ENCODE measurements at regions not wholly inside any gene's neighbourhood (a gene's known extent, or its start where the extent isn't known, plus 50 kb on each side); places are given as distances from the start of the nearest gene placed in this dataset.

- no peak overlapping the region for H3K4me3 Mint-ChIP-seq
- no peaks in the 10 kb centered on the region for H3K4me1 Mint-ChIP-seq (ENCODE audit: low read depth)
- peaks cover 25% of the 10 kb centered on the region for H3K27me3 Mint-ChIP-seq (ENCODE audit: low read depth)
- H3K36me3 Mint-ChIP-seq (ENCODE audit: low read depth): no peaks in the 10 kb centered on the region
- no peak overlapping the region for H3K27ac Mint-ChIP-seq
- no peaks in the 10 kb centered on the region for H3K9me3 Mint-ChIP-seq
- no peak for DNase-seq (ENCODE audit: low spot score)
Observed at GRCh38 chr10:3525832-3526449, 259.1 kb downstream of the KLF6 start.

- no peak for DNase-seq (ENCODE audit: low spot score)
- Mint-ChIP-seq H3K27ac (no peak overlapping the region), H3K4me3 (no peak overlapping the region), H3K27me3 (ENCODE audit: low read depth) (peaks cover 22% of the 10 kb centered on the region), H3K9me3 (no peaks in the 10 kb centered on the region), H3K4me1 (ENCODE audit: low read depth) (no peaks in the 10 kb centered on the region), H3K36me3 (ENCODE audit: low read depth) (no peaks in the 10 kb centered on the region)
Observed at GRCh38 chr10:3524086-3524960, 260.7 kb downstream of the KLF6 start.

- H3K9me3 Mint-ChIP-seq: no peaks in the 10 kb centered on the region
- no peaks in the 10 kb centered on the region for H3K36me3 Mint-ChIP-seq (ENCODE audit: low read depth)
- H3K4me1 Mint-ChIP-seq (ENCODE audit: low read depth): no peaks in the 10 kb centered on the region
- H3K27me3 Mint-ChIP-seq (ENCODE audit: low read depth): peaks cover 25% of the 10 kb centered on the region
- no peak overlapping the region for H3K27ac Mint-ChIP-seq
- no peak overlapping the region for H3K4me3 Mint-ChIP-seq
- DNase-seq (ENCODE audit: low spot score): no peak
Observed at GRCh38 chr10:3523309-3524050, 261.5 kb downstream of the KLF6 start.

GRCh38 chr10:3516923-3517255 is 268.1 kb downstream of the KLF6 start:
- Mint-ChIP-seq H3K36me3 (ENCODE audit: low read depth) (no peaks in the 10 kb centered on the region), H3K27me3 (ENCODE audit: low read depth) (peaks cover 3% of the 10 kb centered on the region), H3K4me3 (no peak overlapping the region), H3K9me3 (no peaks in the 10 kb centered on the region), H3K4me1 (ENCODE audit: low read depth) (peaks cover 2% of the 10 kb centered on the region), H3K27ac (no peak overlapping the region)
- no peak for DNase-seq (ENCODE audit: low spot score)

- H3K27me3 Mint-ChIP-seq (ENCODE audit: low read depth): peaks cover 2% of the 10 kb centered on the region
- no peak overlapping the region for H3K4me3 Mint-ChIP-seq
- H3K27ac Mint-ChIP-seq: no peak overlapping the region
- no peaks in the 10 kb centered on the region for H3K36me3 Mint-ChIP-seq (ENCODE audit: low read depth)
- H3K9me3 Mint-ChIP-seq: no peaks in the 10 kb centered on the region
- H3K4me1 Mint-ChIP-seq (ENCODE audit: low read depth): peaks cover 2% of the 10 kb centered on the region
- DNase-seq (ENCODE audit: low spot score): no peak
Observed at GRCh38 chr10:3516234-3516922, 268.6 kb downstream of the KLF6 start.

GRCh38 chr10:3514691-3515090 is 270.3 kb downstream of the KLF6 start:
- peaks cover 5% of the 10 kb centered on the region for H3K4me1 Mint-ChIP-seq (ENCODE audit: low read depth)
- H3K27me3 Mint-ChIP-seq (ENCODE audit: low read depth): peaks cover 2% of the 10 kb centered on the region
- H3K9me3 Mint-ChIP-seq: no peaks in the 10 kb centered on the region
- H3K36me3 Mint-ChIP-seq (ENCODE audit: low read depth): no peaks in the 10 kb centered on the region
- H3K27ac Mint-ChIP-seq: no peak overlapping the region
- no peak overlapping the region for H3K4me3 Mint-ChIP-seq
- DNase-seq (ENCODE audit: low spot score): no peak

GRCh38 chr10:3512263-3512662 is 272.7 kb downstream of the KLF6 start:
- Mint-ChIP-seq H3K27me3 (ENCODE audit: low read depth) (peaks cover 2% of the 10 kb centered on the region), H3K4me3 (no peak overlapping the region), H3K4me1 (ENCODE audit: low read depth) (peaks cover 5% of the 10 kb centered on the region), H3K36me3 (ENCODE audit: low read depth) (no peaks in the 10 kb centered on the region), H3K9me3 (no peaks in the 10 kb centered on the region), H3K27ac (no peak overlapping the region)
- no peak for DNase-seq (ENCODE audit: low spot score)

GRCh38 chr10:3511483-3511882 is 273.5 kb downstream of the KLF6 start:
- no peaks in the 10 kb centered on the region for H3K9me3 Mint-ChIP-seq
- no peak overlapping the region for H3K4me3 Mint-ChIP-seq
- H3K36me3 Mint-ChIP-seq (ENCODE audit: low read depth): no peaks in the 10 kb centered on the region
- H3K4me1 Mint-ChIP-seq (ENCODE audit: low read depth): peaks cover 3% of the 10 kb centered on the region
- peaks cover 2% of the 10 kb centered on the region for H3K27me3 Mint-ChIP-seq (ENCODE audit: low read depth)
- DNase-seq (ENCODE audit: low spot score): no peak
- no peak overlapping the region for H3K27ac Mint-ChIP-seq

- Mint-ChIP-seq H3K4me1 (ENCODE audit: low read depth) (peaks cover 3% of the 10 kb centered on the region), H3K27ac (no peak overlapping the region), H3K27me3 (ENCODE audit: low read depth) (peaks cover 2% of the 10 kb centered on the region), H3K9me3 (no peaks in the 10 kb centered on the region), H3K4me3 (no peak overlapping the region), H3K36me3 (ENCODE audit: low read depth) (no peaks in the 10 kb centered on the region)
- no peak for DNase-seq (ENCODE audit: low spot score)
Observed at GRCh38 chr10:3510741-3511140, 274.3 kb downstream of the KLF6 start.

GRCh38 chr10:3509355-3509754 is 275.7 kb downstream of the KLF6 start:
- H3K27me3 Mint-ChIP-seq (ENCODE audit: low read depth): peaks cover 2% of the 10 kb centered on the region
- no peak overlapping the region for H3K4me3 Mint-ChIP-seq
- no peak for DNase-seq (ENCODE audit: low spot score)
- H3K36me3 Mint-ChIP-seq (ENCODE audit: low read depth): no peaks in the 10 kb centered on the region
- no peaks in the 10 kb centered on the region for H3K9me3 Mint-ChIP-seq
- no peak overlapping the region for H3K27ac Mint-ChIP-seq
- peaks cover 3% of the 10 kb centered on the region for H3K4me1 Mint-ChIP-seq (ENCODE audit: low read depth)

- Mint-ChIP-seq H3K27me3 (ENCODE audit: low read depth) (peaks cover 24% of the 10 kb centered on the region), H3K36me3 (ENCODE audit: low read depth) (no peaks in the 10 kb centered on the region), H3K4me3 (no peak overlapping the region), H3K27ac (no peak overlapping the region), H3K9me3 (no peaks in the 10 kb centered on the region), H3K4me1 (ENCODE audit: low read depth) (no peaks in the 10 kb centered on the region)
- no peak for DNase-seq (ENCODE audit: low spot score)
Observed at GRCh38 chr10:3503299-3503698, 281.7 kb downstream of the KLF6 start.

- H3K4me3 Mint-ChIP-seq: no peak overlapping the region
- H3K36me3 Mint-ChIP-seq (ENCODE audit: low read depth): no peaks in the 10 kb centered on the region
- no peaks in the 10 kb centered on the region for H3K9me3 Mint-ChIP-seq
Observed at GRCh38 chr10:3502673-3503072, 282.3 kb downstream of the KLF6 start.

GRCh38 chr10:3500408-3500856 is 284.6 kb downstream of the KLF6 start:
- Mint-ChIP-seq H3K4me1 (ENCODE audit: low read depth) (no peaks in the 10 kb centered on the region), H3K36me3 (ENCODE audit: low read depth) (no peaks in the 10 kb centered on the region)
- no peak for DNase-seq (ENCODE audit: low spot score)

More at GRCh38 chr10:3502673-3503072, 282.3 kb downstream of the KLF6 start:
- H3K4me1 Mint-ChIP-seq (ENCODE audit: low read depth): no peaks in the 10 kb centered on the region
- peaks cover 28% of the 10 kb centered on the region for H3K27me3 Mint-ChIP-seq (ENCODE audit: low read depth)
- no peak overlapping the region for H3K27ac Mint-ChIP-seq
- no peak for DNase-seq (ENCODE audit: low spot score)

GRCh38 chr10:3499120-3499519 is 285.9 kb downstream of the KLF6 start:
- no peaks in the 10 kb centered on the region for H3K9me3 Mint-ChIP-seq
- H3K4me3 Mint-ChIP-seq: no peak overlapping the region

More at GRCh38 chr10:3500408-3500856, 284.6 kb downstream of the KLF6 start:
- Mint-ChIP-seq H3K27ac (no peak overlapping the region), H3K4me3 (no peak overlapping the region), H3K27me3 (ENCODE audit: low read depth) (peaks cover 49% of the 10 kb centered on the region), H3K9me3 (no peaks in the 10 kb centered on the region)

More at GRCh38 chr10:3499120-3499519, 285.9 kb downstream of the KLF6 start:
- Mint-ChIP-seq H3K4me1 (ENCODE audit: low read depth) (no peaks in the 10 kb centered on the region), H3K27me3 (ENCODE audit: low read depth) (peaks cover 56% of the 10 kb centered on the region), H3K36me3 (ENCODE audit: low read depth) (no peaks in the 10 kb centered on the region), H3K27ac (no peak overlapping the region)
- DNase-seq (ENCODE audit: low spot score): no peak
